GM23338 (cell line): ENCODE measurements at regions not wholly inside any gene's neighbourhood (a gene's known extent, or its start where the extent isn't known, plus 50 kb on each side); places are given as distances from the start of the nearest gene placed in this dataset.

Experiments
- ATAC-seq: fragments of 200-7000 bp; cut with Tn5 transposase; 3 replicates; pipeline ENCODE4 v1.9.1; 2020
- DNase-seq: peaks from one replicate; pipeline ENCODE4 v3.0.0-alpha.2; 2015; ENCODE audit warnings: low spot score
- H2AFZ ChIP-seq: fragments of 200-600 bp; sonication (generic); 2 replicates; pipeline ENCODE4 v1.8.0; 2016; ENCODE audit warnings: antibody characterized with exemption, mild to moderate bottlenecking, moderate library complexity
- H3F3A ChIP-seq: fragments of 200-600 bp; sonication (generic); replicated peaks from 2 replicates; pipeline ENCODE4 v1.8.0; 2017; ENCODE audit warnings: antibody characterized with exemption, mixed run types, low read depth
- H3K27ac ChIP-seq: fragments of 200-600 bp; sonication (generic); 2 replicates; pipeline ENCODE4 v1.6.1; 2016; ENCODE audit warnings: low read depth
- H3K27me3 ChIP-seq: fragments of 200-600 bp; sonication (generic); 2 replicates; pipeline ENCODE4 v1.8.0; 2016; ENCODE audit warnings: mild to moderate bottlenecking, mixed run types, moderate library complexity; ENCODE audit not compliant: insufficient read depth
- H3K36me3 ChIP-seq: fragments of 200-600 bp; sonication (generic); 2 replicates; pipeline ENCODE4 v1.8.0; 2016; ENCODE audit warnings: mild to moderate bottlenecking; ENCODE audit not compliant: insufficient read depth
- H3K4me1 ChIP-seq: fragments of 200-600 bp; sonication (generic); 2 replicates; pipeline ENCODE4 v1.8.0; 2016; ENCODE audit warnings: mild to moderate bottlenecking, moderate library complexity; ENCODE audit not compliant: insufficient read depth
- H3K4me2 ChIP-seq: fragments of 200-600 bp; sonication (generic); 2 replicates; pipeline ENCODE4 v1.7.1; 2017; ENCODE audit warnings: mixed run types
- H3K4me3 ChIP-seq: fragments of 200-600 bp; sonication (generic); 2 replicates; pipeline ENCODE4 v1.6.1; 2016; ENCODE audit warnings: mixed run types
- H3K79me2 ChIP-seq: fragments of 200-600 bp; sonication (generic); replicated peaks from 2 replicates; pipeline ENCODE4 v1.8.0; 2017; ENCODE audit warnings: mild to moderate bottlenecking; ENCODE audit not compliant: insufficient read depth
- H3K9me2 ChIP-seq: fragments of 200-600 bp; sonication (generic); 2 replicates; pipeline ENCODE4 v1.8.0; 2017; ENCODE audit not compliant: insufficient read depth
- H4K20me1 ChIP-seq: fragments of 200-600 bp; sonication (generic); replicated peaks from 2 replicates; pipeline ENCODE4 v1.8.0; 2017; ENCODE audit warnings: mild to moderate bottlenecking; ENCODE audit not compliant: insufficient read depth
- H3K27ac Mint-ChIP-seq: 2 replicates; pipeline ENCODE4 v1.8.0; 2020; ENCODE audit warnings: inconsistent platforms, mild to moderate bottlenecking, moderate library complexity, mixed read lengths
- H3K27me3 Mint-ChIP-seq: 3 replicates; pipeline ENCODE4 v1.8.0; 2022; ENCODE audit warnings: low read depth, mild to moderate bottlenecking, moderate library complexity, mixed read lengths, inconsistent platforms; ENCODE audit not compliant: insufficient read depth, poor library complexity
- H3K36me3 Mint-ChIP-seq: 3 replicates; pipeline ENCODE4 v1.8.0; 2021; ENCODE audit warnings: low read depth, mild to moderate bottlenecking, inconsistent platforms, moderate library complexity, mixed read lengths
- H3K4me1 Mint-ChIP-seq: 3 replicates; pipeline ENCODE4 v1.8.0; 2020; ENCODE audit warnings: mild to moderate bottlenecking, inconsistent platforms, mixed read lengths
- H3K4me3 Mint-ChIP-seq: 3 replicates; pipeline ENCODE4 v1.8.0; 2021; ENCODE audit warnings: moderate library complexity, mild to moderate bottlenecking, inconsistent platforms, mixed read lengths
- H3K9me3 Mint-ChIP-seq: 3 replicates; pipeline ENCODE4 v1.8.0; 2020; ENCODE audit warnings: moderate library complexity, mild to moderate bottlenecking, inconsistent platforms, mixed read lengths
- EZH2 ChIP-seq: fragments of 200-600 bp; sonication (generic); IDR thresholded peaks from one replicate; pipeline ENCODE4 v1.8.0; 2017; ENCODE audit warnings: antibody characterized with exemption, mild to moderate bottlenecking, low read depth; ENCODE audit not compliant: unreplicated experiment
- NANOG ChIP-seq: IDR thresholded peaks from 2 replicates; pipeline ENCODE4 v1.6.1; 2016; ENCODE audit warnings: antibody characterized with exemption, borderline replicate concordance
- STAT1 ChIP-seq: IDR thresholded peaks from one replicate; pipeline ENCODE4 v1.6.1; 2016; ENCODE audit warnings: antibody characterized with exemption; ENCODE audit not compliant: unreplicated experiment
- ZNF114 ChIP-seq: fragments of 250-450 bp; sonication (Bioruptor Pico); IDR thresholded peaks from 2 replicates; pipeline ENCODE4 v1.5.0; 2020; ENCODE audit warnings: mild to moderate bottlenecking, moderate library complexity
- TF ChIP-seq, protein P1 (sequence below): fragments of 250-450 bp; sonication (Bioruptor Pico); IDR thresholded peaks from 2 replicates; pipeline ENCODE4 v1.5.0; 2020; ENCODE audit warnings: mild to moderate bottlenecking, moderate library complexity
- TF ChIP-seq, protein P2 (sequence below), 2 experiments: fragments of 200-600 bp in 1 of 2; sonication (generic) in 1 of 2; conservative IDR thresholded peaks; 2 replicates each; pipeline versions ENCODE4 v1.5.1 to v1.6.1; 2016 to 2017; ENCODE audit warnings: antibody characterized with exemption in 2 of 2, low read depth in 2 of 2, mild to moderate bottlenecking in 2 of 2, moderate library complexity in 1 of 2
- TF ChIP-seq, protein P3 (sequence below): IDR thresholded peaks from 2 replicates; pipeline ENCODE4 v1.6.1; 2016; ENCODE audit warnings: antibody characterized with exemption

DNA sequence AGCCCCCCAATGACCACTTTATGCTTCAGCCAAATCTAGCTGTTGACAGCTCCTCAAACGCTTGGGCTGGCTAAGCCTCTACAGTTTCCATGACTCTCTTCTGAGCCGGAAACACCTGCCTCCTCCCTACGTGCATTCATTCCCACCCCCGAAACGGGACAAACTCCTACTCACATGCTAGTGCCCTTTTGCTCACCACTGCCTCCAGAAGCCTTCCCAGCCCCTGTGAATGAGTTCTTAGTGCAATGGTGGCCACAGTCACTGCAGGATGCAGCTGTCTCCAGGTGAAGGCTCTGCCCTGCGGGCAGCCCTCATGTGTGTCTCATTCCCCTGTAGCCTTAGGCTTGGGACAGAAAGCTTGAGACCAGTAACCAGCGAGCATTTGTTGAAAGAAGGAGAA, 68.8 kb upstream of the DAB2IP start (continued):
- TF ChIP-seq, protein P1, sequence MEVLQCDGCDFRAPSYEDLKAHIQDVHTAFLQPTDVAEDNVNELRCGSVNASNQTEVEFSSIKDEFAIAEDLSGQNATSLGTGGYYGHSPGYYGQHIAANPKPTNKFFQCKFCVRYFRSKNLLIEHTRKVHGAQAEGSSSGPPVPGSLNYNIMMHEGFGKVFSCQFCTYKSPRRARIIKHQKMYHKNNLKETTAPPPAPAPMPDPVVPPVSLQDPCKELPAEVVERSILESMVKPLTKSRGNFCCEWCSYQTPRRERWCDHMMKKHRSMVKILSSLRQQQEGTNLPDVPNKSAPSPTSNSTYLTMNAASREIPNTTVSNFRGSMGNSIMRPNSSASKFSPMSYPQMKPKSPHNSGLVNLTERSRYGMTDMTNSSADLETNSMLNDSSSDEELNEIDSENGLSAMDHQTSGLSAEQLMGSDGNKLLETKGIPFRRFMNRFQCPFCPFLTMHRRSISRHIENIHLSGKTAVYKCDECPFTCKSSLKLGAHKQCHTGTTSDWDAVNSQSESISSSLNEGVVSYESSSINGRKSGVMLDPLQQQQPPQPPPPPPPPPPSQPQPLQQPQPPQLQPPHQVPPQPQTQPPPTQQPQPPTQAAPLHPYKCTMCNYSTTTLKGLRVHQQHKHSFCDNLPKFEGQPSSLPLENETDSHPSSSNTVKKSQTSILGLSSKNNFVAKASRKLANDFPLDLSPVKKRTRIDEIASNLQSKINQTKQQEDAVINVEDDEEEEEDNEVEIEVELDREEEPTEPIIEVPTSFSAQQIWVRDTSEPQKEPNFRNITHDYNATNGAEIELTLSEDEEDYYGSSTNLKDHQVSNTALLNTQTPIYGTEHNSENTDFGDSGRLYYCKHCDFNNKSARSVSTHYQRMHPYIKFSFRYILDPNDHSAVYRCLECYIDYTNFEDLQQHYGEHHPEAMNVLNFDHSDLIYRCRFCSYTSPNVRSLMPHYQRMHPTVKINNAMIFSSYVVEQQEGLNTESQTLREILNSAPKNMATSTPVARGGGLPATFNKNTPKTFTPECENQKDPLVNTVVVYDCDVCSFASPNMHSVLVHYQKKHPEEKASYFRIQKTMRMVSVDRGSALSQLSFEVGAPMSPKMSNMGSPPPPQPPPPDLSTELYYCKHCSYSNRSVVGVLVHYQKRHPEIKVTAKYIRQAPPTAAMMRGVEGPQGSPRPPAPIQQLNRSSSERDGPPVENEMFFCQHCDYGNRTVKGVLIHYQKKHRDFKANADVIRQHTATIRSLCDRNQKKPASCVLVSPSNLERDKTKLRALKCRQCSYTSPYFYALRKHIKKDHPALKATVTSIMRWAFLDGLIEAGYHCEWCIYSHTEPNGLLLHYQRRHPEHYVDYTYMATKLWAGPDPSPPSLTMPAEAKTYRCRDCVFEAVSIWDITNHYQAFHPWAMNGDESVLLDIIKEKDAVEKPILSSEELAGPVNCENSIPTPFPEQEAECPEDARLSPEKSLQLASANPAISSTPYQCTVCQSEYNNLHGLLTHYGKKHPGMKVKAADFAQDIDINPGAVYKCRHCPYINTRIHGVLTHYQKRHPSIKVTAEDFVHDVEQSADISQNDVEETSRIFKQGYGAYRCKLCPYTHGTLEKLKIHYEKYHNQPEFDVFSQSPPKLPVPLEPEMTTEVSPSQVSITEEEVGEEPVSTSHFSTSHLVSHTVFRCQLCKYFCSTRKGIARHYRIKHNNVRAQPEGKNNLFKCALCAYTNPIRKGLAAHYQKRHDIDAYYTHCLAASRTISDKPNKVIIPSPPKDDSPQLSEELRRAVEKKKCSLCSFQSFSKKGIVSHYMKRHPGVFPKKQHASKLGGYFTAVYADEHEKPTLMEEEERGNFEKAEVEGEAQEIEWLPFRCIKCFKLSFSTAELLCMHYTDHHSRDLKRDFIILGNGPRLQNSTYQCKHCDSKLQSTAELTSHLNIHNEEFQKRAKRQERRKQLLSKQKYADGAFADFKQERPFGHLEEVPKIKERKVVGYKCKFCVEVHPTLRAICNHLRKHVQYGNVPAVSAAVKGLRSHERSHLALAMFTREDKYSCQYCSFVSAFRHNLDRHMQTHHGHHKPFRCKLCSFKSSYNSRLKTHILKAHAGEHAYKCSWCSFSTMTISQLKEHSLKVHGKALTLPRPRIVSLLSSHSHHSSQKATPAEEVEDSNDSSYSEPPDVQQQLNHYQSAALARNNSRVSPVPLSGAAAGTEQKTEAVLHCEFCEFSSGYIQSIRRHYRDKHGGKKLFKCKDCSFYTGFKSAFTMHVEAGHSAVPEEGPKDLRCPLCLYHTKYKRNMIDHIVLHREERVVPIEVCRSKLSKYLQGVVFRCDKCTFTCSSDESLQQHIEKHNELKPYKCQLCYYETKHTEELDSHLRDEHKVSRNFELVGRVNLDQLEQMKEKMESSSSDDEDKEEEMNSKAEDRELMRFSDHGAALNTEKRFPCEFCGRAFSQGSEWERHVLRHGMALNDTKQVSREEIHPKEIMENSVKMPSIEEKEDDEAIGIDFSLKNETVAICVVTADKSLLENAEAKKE (CRISPR knock-in tag), result no peak
- TF ChIP-seq, protein P2, sequence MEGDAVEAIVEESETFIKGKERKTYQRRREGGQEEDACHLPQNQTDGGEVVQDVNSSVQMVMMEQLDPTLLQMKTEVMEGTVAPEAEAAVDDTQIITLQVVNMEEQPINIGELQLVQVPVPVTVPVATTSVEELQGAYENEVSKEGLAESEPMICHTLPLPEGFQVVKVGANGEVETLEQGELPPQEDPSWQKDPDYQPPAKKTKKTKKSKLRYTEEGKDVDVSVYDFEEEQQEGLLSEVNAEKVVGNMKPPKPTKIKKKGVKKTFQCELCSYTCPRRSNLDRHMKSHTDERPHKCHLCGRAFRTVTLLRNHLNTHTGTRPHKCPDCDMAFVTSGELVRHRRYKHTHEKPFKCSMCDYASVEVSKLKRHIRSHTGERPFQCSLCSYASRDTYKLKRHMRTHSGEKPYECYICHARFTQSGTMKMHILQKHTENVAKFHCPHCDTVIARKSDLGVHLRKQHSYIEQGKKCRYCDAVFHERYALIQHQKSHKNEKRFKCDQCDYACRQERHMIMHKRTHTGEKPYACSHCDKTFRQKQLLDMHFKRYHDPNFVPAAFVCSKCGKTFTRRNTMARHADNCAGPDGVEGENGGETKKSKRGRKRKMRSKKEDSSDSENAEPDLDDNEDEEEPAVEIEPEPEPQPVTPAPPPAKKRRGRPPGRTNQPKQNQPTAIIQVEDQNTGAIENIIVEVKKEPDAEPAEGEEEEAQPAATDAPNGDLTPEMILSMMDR (conservative IDR thresholded peaks at IDR 0.05; ENCODE audit: low read depth in 2 of 2), result no peak

GRCh38 chr9:121584421-121584820, 67.0 kb upstream of the DAB2IP start:
- H3K4me3 ChIP-seq, result no peak overlapping the region
- no peaks in the 10 kb centered on the region for H4K20me1 ChIP-seq
- no peaks in the 10 kb centered on the region for H3K27me3 ChIP-seq
- H3F3A ChIP-seq, result no peaks in the 10 kb centered on the region
- no peak overlapping the region for H2AFZ ChIP-seq
- H3K4me1 ChIP-seq, result peaks cover 9% of the 10 kb centered on the region
- DNase-seq (no peak), ATAC-seq (no peak)
- Mint-ChIP-seq H3K27ac (no peak overlapping the region), H3K4me1 (peaks cover 32% of the 10 kb centered on the region), H3K9me3 (no peaks in the 10 kb centered on the region), H3K27me3 (peaks cover 12% of the 10 kb centered on the region), H3K36me3 (no peaks in the 10 kb centered on the region), H3K4me3 (no peak overlapping the region)
- no peak overlapping the region for H3K27ac ChIP-seq
- no peak overlapping the region for H3K4me2 ChIP-seq
- H3K79me2 ChIP-seq, result no peaks in the 10 kb centered on the region
- H3K9me2 ChIP-seq, result no peaks in the 10 kb centered on the region
- H3K36me3 ChIP-seq, result no peaks in the 10 kb centered on the region
- TF ChIP-seq STAT1, result no peak
- no peak for TF ChIP-seq ZNF114 (CRISPR knock-in tag)
- TF ChIP-seq EZH2, result no peak
- TF ChIP-seq, protein P3, sequence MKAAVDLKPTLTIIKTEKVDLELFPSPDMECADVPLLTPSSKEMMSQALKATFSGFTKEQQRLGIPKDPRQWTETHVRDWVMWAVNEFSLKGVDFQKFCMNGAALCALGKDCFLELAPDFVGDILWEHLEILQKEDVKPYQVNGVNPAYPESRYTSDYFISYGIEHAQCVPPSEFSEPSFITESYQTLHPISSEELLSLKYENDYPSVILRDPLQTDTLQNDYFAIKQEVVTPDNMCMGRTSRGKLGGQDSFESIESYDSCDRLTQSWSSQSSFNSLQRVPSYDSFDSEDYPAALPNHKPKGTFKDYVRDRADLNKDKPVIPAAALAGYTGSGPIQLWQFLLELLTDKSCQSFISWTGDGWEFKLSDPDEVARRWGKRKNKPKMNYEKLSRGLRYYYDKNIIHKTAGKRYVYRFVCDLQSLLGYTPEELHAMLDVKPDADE, result no peak
- TF ChIP-seq, protein P1 (CRISPR knock-in tag), result no peak
- TF ChIP-seq NANOG, result no peak
